Stimulated activated naive CD8-positive, alpha-beta T cell treated with anti-CD3 and anti-CD28 coated beads, Interleukin-15, amount 100 ng/mL, for 72 hours (primary cell): ENCODE measurements at regions not wholly inside any gene's neighbourhood (a gene's known extent, or its start where the extent isn't known, plus 50 kb on each side); places are given as distances from the start of the nearest gene placed in this dataset.

Source experiments
- ATAC-seq: fragments of 150-1000 bp; cut with Tn5 transposase; 2 replicates; pipeline ENCODE4 v1.10.0; 2021; ENCODE audit warnings: mild to moderate bottlenecking, moderate library complexity
- DNase-seq, 2 donors: peaks; one replicate each; pipeline ENCODE4 v3.0.0; 2021 to 2022
- H3K27ac Mint-ChIP-seq, 2 donors: one replicate each; pipeline ENCODE4 v1.8.0; 2022; ENCODE audit warnings: mild to moderate bottlenecking in 2 of 2, mixed read lengths in 2 of 2, moderate library complexity in 2 of 2
- H3K27me3 Mint-ChIP-seq: one replicate; pipeline ENCODE4 v1.8.0; 2022; ENCODE audit warnings: mixed read lengths
- H3K4me1 Mint-ChIP-seq: one replicate; pipeline ENCODE4 v1.8.0; 2022; ENCODE audit warnings: mild to moderate bottlenecking, mixed read lengths
- H3K4me3 Mint-ChIP-seq, 2 donors: one replicate each; pipeline ENCODE4 v1.8.0; 2022; ENCODE audit warnings: mild to moderate bottlenecking in 2 of 2, mixed read lengths in 2 of 2, moderate library complexity in 1 of 2
- H3K9me3 Mint-ChIP-seq, 2 donors: one replicate each; pipeline ENCODE4 v1.8.0; 2022; ENCODE audit warnings: mixed read lengths in 2 of 2

- Mint-ChIP-seq H3K4me3 (no peak overlapping the region), H3K27me3 (peaks cover 11% of the 10 kb centered on the region), H3K27ac (no peak overlapping the region), H3K9me3 (no peaks in the 10 kb centered on the region), H3K4me1 (no peaks in the 10 kb centered on the region)
- DNase-seq = no peak
- no peak for ATAC-seq
These were observed 110.6 kb upstream of the TENT5A start for GRCh38 chr6:81863123-81863522.

GRCh38 chr6:81861281-81861680 lies 108.8 kb upstream of the TENT5A start:
- H3K27ac Mint-ChIP-seq = no peak overlapping the region
- H3K4me3 Mint-ChIP-seq = no peak overlapping the region
- DNase-seq (no peak), ATAC-seq (no peak)
- no peaks in the 10 kb centered on the region for H3K9me3 Mint-ChIP-seq
- no peaks in the 10 kb centered on the region for H3K4me1 Mint-ChIP-seq
- peaks cover 11% of the 10 kb centered on the region for H3K27me3 Mint-ChIP-seq

GRCh38 chr6:81859884-81860283 lies 107.4 kb upstream of the TENT5A start:
- no peak for DNase-seq
- H3K9me3 Mint-ChIP-seq = no peaks in the 10 kb centered on the region
- H3K4me3 Mint-ChIP-seq = no peak overlapping the region
- ATAC-seq = no peak
- no peak overlapping the region for H3K27ac Mint-ChIP-seq
- no peaks in the 10 kb centered on the region for H3K27me3 Mint-ChIP-seq
- no peaks in the 10 kb centered on the region for H3K4me1 Mint-ChIP-seq

- Mint-ChIP-seq H3K27ac (no peak overlapping the region), H3K27me3 (no peaks in the 10 kb centered on the region), H3K4me3 (no peak overlapping the region), H3K9me3 (no peaks in the 10 kb centered on the region), H3K4me1 (no peaks in the 10 kb centered on the region)
- ATAC-seq (no peak), DNase-seq (no peak)
These were observed 105.3 kb upstream of the TENT5A start for GRCh38 chr6:81857812-81858211.

- no peaks in the 10 kb centered on the region for H3K27me3 Mint-ChIP-seq
- ATAC-seq = no peak
- no peak overlapping the region for H3K27ac Mint-ChIP-seq
- no peak overlapping the region for H3K4me3 Mint-ChIP-seq
- H3K9me3 Mint-ChIP-seq = peaks cover 0 to under 1% of the 10 kb centered on the region in 2 donors
- DNase-seq = no peak
- no peaks in the 10 kb centered on the region for H3K4me1 Mint-ChIP-seq
These were observed 104.4 kb upstream of the TENT5A start for GRCh38 chr6:81856872-81857271.

- H3K4me3 Mint-ChIP-seq = no peak overlapping the region
- DNase-seq = no peak
- H3K27me3 Mint-ChIP-seq = no peaks in the 10 kb centered on the region
- no peaks in the 10 kb centered on the region for H3K4me1 Mint-ChIP-seq
- no peak for ATAC-seq
- H3K27ac Mint-ChIP-seq = no peak overlapping the region
- peaks cover 0 to 10% of the 10 kb centered on the region in 2 donors for H3K9me3 Mint-ChIP-seq
These were observed 102.0 kb upstream of the TENT5A start for GRCh38 chr6:81854474-81854873.

GRCh38 chr6:81853975-81854374 lies 101.5 kb upstream of the TENT5A start:
- DNase-seq (no peak), ATAC-seq (no peak)
- H3K9me3 Mint-ChIP-seq = peaks cover 5 to 10% of the 10 kb centered on the region in 2 donors
- no peaks in the 10 kb centered on the region for H3K4me1 Mint-ChIP-seq
- H3K4me3 Mint-ChIP-seq = no peak overlapping the region
- H3K27me3 Mint-ChIP-seq = no peaks in the 10 kb centered on the region
- no peak overlapping the region for H3K27ac Mint-ChIP-seq

- ATAC-seq = no peak
- no peak for DNase-seq
- H3K4me1 Mint-ChIP-seq = no peaks in the 10 kb centered on the region
- H3K27me3 Mint-ChIP-seq = no peaks in the 10 kb centered on the region
- H3K27ac Mint-ChIP-seq = no peak overlapping the region
- H3K9me3 Mint-ChIP-seq = peaks cover 5 to 10% of the 10 kb centered on the region in 2 donors
- H3K4me3 Mint-ChIP-seq = no peak overlapping the region
These were observed 96.8 kb upstream of the TENT5A start for GRCh38 chr6:81849248-81849647.

- no peak for ATAC-seq
- no peak for DNase-seq
- Mint-ChIP-seq H3K4me3 (no peak overlapping the region), H3K27ac (no peak overlapping the region), H3K9me3 (peaks cover 5 to 10% of the 10 kb centered on the region in 2 donors), H3K4me1 (no peaks in the 10 kb centered on the region), H3K27me3 (no peaks in the 10 kb centered on the region)
These were observed 95.4 kb upstream of the TENT5A start for GRCh38 chr6:81847866-81848265.

- Mint-ChIP-seq H3K27ac (no peak overlapping the region), H3K4me1 (no peaks in the 10 kb centered on the region), H3K4me3 (no peak overlapping the region), H3K27me3 (no peaks in the 10 kb centered on the region), H3K9me3 (peaks cover 0 to 5% of the 10 kb centered on the region in 2 donors)
- ATAC-seq = no peak
- no peak for DNase-seq
These were observed 92.2 kb upstream of the TENT5A start for GRCh38 chr6:81844686-81845085.

GRCh38 chr6:81843302-81843701 lies 90.8 kb upstream of the TENT5A start:
- Mint-ChIP-seq H3K4me1 (no peaks in the 10 kb centered on the region), H3K27ac (peak overlapping the region in 1 of 2 donors; percentile 55), H3K27me3 (no peaks in the 10 kb centered on the region), H3K4me3 (no peak overlapping the region), H3K9me3 (no peaks in the 10 kb centered on the region)
- DNase-seq (no peak), ATAC-seq (no peak)

GRCh38 chr6:81842254-81842653 lies 89.8 kb upstream of the TENT5A start:
- Mint-ChIP-seq H3K4me3 (no peak overlapping the region), H3K27me3 (no peaks in the 10 kb centered on the region), H3K4me1 (no peaks in the 10 kb centered on the region), H3K9me3 (no peaks in the 10 kb centered on the region), H3K27ac (no peak overlapping the region)
- DNase-seq (no peak), ATAC-seq (no peak)

GRCh38 chr6:81838724-81839426 lies 86.4 kb upstream of the TENT5A start:
- H3K27ac Mint-ChIP-seq = no peak overlapping the region
- H3K9me3 Mint-ChIP-seq = peaks cover 0 to 9% of the 10 kb centered on the region in 2 donors
- no peaks in the 10 kb centered on the region for H3K4me1 Mint-ChIP-seq
- no peak overlapping the region for H3K4me3 Mint-ChIP-seq
- no peak for DNase-seq
- no peaks in the 10 kb centered on the region for H3K27me3 Mint-ChIP-seq
- ATAC-seq = no peak

GRCh38 chr6:81838031-81838430 lies 85.5 kb upstream of the TENT5A start:
- DNase-seq = no peak
- no peak for ATAC-seq
- H3K9me3 Mint-ChIP-seq = peaks cover 0 to 9% of the 10 kb centered on the region in 2 donors
- H3K4me3 Mint-ChIP-seq = no peak overlapping the region
- H3K27me3 Mint-ChIP-seq = no peaks in the 10 kb centered on the region
- H3K4me1 Mint-ChIP-seq = no peaks in the 10 kb centered on the region
- H3K27ac Mint-ChIP-seq = no peak overlapping the region

GRCh38 chr6:81834141-81834681 lies 81.7 kb upstream of the TENT5A start:
- H3K27ac Mint-ChIP-seq = no peak overlapping the region
- H3K4me1 Mint-ChIP-seq = no peaks in the 10 kb centered on the region
- no peaks in the 10 kb centered on the region for H3K27me3 Mint-ChIP-seq
- DNase-seq (no peak), ATAC-seq (no peak)
- H3K4me3 Mint-ChIP-seq = no peak overlapping the region
- H3K9me3 Mint-ChIP-seq = peaks cover 0 to 9% of the 10 kb centered on the region in 2 donors

- Mint-ChIP-seq H3K27ac (no peak overlapping the region), H3K4me1 (no peaks in the 10 kb centered on the region), H3K27me3 (no peaks in the 10 kb centered on the region), H3K9me3 (peaks cover 0 to 9% of the 10 kb centered on the region in 2 donors), H3K4me3 (no peak overlapping the region)
- no peak for DNase-seq
- ATAC-seq = no peak
These were observed 79.8 kb upstream of the TENT5A start for GRCh38 chr6:81832304-81832703.

GRCh38 chr6:81831274-81831673 lies 78.8 kb upstream of the TENT5A start:
- ATAC-seq = no peak
- no peak overlapping the region for H3K27ac Mint-ChIP-seq
- DNase-seq = no peak
- no peaks in the 10 kb centered on the region for H3K27me3 Mint-ChIP-seq
- H3K9me3 Mint-ChIP-seq = peaks cover 0 to 14% of the 10 kb centered on the region in 2 donors
- H3K4me3 Mint-ChIP-seq = no peak overlapping the region
- H3K4me1 Mint-ChIP-seq = no peaks in the 10 kb centered on the region
